Hematopoietic multipotent progenitor cell treated with erythropoietin and hydrocortisone succinate and interleukin-3 and kit ligand, for 8 days (in vitro differentiated cells): ENCODE measurements at regions not wholly inside any gene's neighbourhood (a gene's known extent, or its start where the extent isn't known, plus 50 kb on each side); places are given as distances from the start of the nearest gene placed in this dataset.

Experiments
- DNase-seq: peaks from one replicate; pipeline ENCODE4 v3.0.0-alpha.2; 2015

GRCh38 chr20:37598100-37598543 is 70.4 kb upstream of the BLCAP start:
- DNase-seq, result no peak

- no peak for DNase-seq
These were observed 69.3 kb upstream of the BLCAP start for GRCh38 chr20:37596890-37597536.

- DNase-seq, result no peak
These were observed 68.5 kb upstream of the BLCAP start for GRCh38 chr20:37596168-37596567.

- no peak for DNase-seq
These were observed 66.0 kb upstream of the BLCAP start for GRCh38 chr20:37593710-37594109.

- DNase-seq, result no peak
These were observed 63.3 kb upstream of the BLCAP start for GRCh38 chr20:37590938-37591490.

- DNase-seq, result no peak
These were observed 58.4 kb upstream of the BLCAP start for GRCh38 chr20:37586078-37586477.

GRCh38 chr20:37584238-37584807 is 56.6 kb upstream of the BLCAP start:
- DNase-seq, result no peak

GRCh38 chr20:37581246-37581645 is 53.6 kb upstream of the BLCAP start:
- DNase-seq, result no peak

GRCh38 chr20:37580069-37580468 is 52.4 kb upstream of the BLCAP start:
- no peak for DNase-seq

- no peak for DNase-seq
These were observed 51.4 kb upstream of the BLCAP start for GRCh38 chr20:37579106-37579505.

GRCh38 chr20:37577981-37578380 is 50.3 kb upstream of the BLCAP start:
- DNase-seq, result no peak
